ENCODE measurements at regions not wholly inside any gene's neighbourhood (a gene's known extent, or its start where the extent isn't known, plus 50 kb on each side); places are given as distances from the start of the nearest gene placed in this dataset.
A peak's percentile ranks its signal among the peaks of the same experiment; 100 is the strongest.

DNA sequence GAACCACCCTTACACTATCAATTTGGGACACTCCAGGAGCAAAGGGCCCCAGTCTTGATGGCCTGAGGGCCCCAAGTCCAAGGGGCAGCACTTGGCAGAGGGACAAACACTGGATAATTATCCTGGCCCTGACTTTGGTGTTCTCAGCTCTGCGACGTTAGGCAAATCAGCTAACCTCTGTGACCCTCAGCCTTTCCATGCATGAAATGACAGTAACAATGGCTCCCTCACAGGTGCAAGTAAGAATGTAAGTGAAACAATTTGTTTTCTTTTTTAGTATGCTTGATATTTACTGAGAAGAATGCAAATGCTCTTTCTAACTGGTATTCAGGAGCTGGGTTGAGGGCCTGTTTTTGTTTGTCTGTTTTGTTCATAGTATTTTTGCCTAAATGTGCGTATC, 61.6 kb upstream of the PRDX6 start:
- no peak overlapping the region for H3K27ac ChIP-seq (ENCODE audit: low read depth, low read length)
- H3K9me3 ChIP-seq (ENCODE audit: control insufficient read depth, insufficient read depth, low read length), result no peaks in the 10 kb centered on the region
- no peaks in the 10 kb centered on the region for H3K36me3 ChIP-seq (ENCODE audit: control insufficient read depth, insufficient read depth, low read length)
- H3K4me3 ChIP-seq (ENCODE audit: low read depth, low read length), result no peak overlapping the region
- WGBS (ENCODE audit: insufficient coverage), result 84% methylated on average over 3 of the region's 3 CpGs
- no peaks in the 10 kb centered on the region for H3K27me3 ChIP-seq (ENCODE audit: control insufficient read depth, insufficient read depth, low read length)
- no peaks in the 10 kb centered on the region for H3K4me1 ChIP-seq (ENCODE audit: control insufficient read depth, insufficient read depth, low read length)
- DNase-seq (ENCODE audit: low read depth in 4 of 6, low spot score in 6 of 6), result no peak

DNA sequence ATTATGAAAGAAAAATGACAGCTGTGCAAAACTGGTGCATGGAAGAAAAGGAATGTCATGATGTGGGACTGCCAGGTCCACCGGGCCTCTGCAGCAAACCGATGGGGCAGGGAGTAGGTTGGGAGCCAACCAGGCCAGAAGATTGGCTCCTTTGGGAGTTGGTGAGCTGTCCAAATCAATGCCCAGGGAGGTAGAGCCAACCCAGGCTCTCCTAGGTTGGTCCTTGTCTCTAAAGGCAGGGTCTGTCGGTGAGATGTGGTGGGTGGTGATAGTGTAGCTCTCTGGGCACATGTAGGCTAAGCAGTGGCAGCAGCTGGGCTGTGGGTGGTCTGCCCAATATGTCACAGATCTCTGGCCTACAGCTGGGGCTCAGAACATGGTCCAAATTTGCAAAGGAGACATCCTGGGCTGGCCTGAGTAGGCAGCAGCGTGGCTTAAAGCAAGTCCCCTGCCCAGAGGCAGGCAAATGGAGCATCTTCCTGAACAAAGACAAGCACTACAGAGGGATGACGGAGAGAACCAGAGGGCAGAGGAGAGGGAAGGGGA, 61.2 kb upstream of the PRDX6 start:
- DNase-seq (ENCODE audit: low read depth in 4 of 6, low spot score in 6 of 6), result no peak

DNA sequence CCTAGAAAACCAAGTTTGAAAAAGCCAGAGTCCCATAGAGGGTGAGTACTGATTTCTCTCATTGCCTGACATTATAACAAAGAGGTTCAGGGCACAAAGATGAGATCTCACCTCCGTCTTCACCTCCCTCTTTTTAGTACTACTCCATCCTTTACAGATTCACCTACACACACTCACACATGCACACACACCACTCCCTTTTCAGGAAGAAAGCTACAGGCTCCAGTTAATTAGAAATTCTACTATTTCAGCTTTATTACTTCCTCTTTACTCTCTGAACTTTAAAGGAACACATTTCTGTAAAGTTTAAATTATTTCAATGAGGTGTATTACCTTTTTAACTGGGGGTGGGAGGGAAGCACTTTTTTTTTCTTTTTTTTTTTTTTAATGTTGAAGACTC, 59.6 kb upstream of the PRDX6 start:
- WGBS (ENCODE audit: insufficient coverage), result 90% methylated on average over 1 of the region's 1 CpG
- H3K9me3 ChIP-seq (ENCODE audit: control insufficient read depth, insufficient read depth, low read length), result no peaks in the 10 kb centered on the region

More for the DNA sequence above, 61.2 kb upstream of the PRDX6 start:
- Histone ChIP-seq H3K27me3 (ENCODE audit: control insufficient read depth, insufficient read depth, low read length) (no peaks in the 10 kb centered on the region), H3K36me3 (ENCODE audit: control insufficient read depth, insufficient read depth, low read length) (no peaks in the 10 kb centered on the region), H3K27ac (ENCODE audit: low read depth, low read length) (no peak overlapping the region), H3K4me1 (ENCODE audit: control insufficient read depth, insufficient read depth, low read length) (no peaks in the 10 kb centered on the region), H3K9me3 (ENCODE audit: control insufficient read depth, insufficient read depth, low read length) (no peaks in the 10 kb centered on the region), H3K4me3 (ENCODE audit: low read depth, low read length) (no peak overlapping the region)
- WGBS (ENCODE audit: insufficient coverage), result 82% methylated on average over 4 of the region's 5 CpGs

DNA sequence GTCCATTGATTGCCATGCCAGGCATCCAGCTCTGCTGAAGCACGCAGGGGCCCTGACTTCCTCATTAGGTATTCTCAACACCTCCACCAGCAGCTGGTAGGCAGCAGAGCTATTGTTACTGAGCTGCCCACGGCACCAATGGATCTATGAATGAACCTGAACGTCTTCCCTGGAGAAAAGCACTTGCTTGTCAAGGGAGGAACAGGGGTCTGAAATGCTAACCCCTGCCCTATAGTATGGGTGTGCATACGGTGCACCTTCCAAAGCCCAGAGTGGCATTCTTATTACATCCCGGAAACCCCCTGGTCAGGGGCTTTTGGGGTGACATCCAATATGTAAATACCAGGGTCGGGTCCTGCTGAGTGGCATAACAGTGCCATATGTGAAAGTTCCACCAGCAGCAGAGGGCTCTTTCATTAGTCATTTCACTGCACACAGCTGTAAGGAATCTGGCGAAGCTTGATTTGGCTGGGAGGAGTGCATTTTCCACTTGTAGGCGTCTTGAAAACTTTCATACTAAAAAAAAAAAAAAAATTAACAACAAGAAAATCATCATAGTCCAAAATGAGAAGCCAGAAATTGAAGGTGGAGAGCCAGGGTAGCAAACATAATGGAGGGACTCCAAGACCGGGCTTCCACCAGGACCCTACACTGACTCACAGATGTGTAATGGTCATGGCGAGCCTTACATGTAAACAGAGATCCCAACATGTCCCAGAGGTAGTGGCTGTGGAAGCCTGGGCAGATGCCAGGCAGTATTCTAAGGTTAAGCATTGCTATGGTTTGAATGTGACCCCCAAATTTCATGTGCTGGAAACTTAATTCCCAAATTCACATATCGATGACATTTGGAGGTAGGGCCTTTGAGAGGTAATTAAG, 58.8 kb upstream of the PRDX6 start:
- no peaks in the 10 kb centered on the region for H3K4me1 ChIP-seq (ENCODE audit: control insufficient read depth, insufficient read depth, low read length)
- H3K36me3 ChIP-seq (ENCODE audit: control insufficient read depth, insufficient read depth, low read length), result no peaks in the 10 kb centered on the region
- no peak overlapping the region for H3K4me3 ChIP-seq (ENCODE audit: low read depth, low read length)
- H3K9me3 ChIP-seq (ENCODE audit: control insufficient read depth, insufficient read depth, low read length), result no peaks in the 10 kb centered on the region
- H3K27me3 ChIP-seq (ENCODE audit: control insufficient read depth, insufficient read depth, low read length), result no peaks in the 10 kb centered on the region
- 54% methylated on average over 7 of the region's 11 CpGs for WGBS (ENCODE audit: insufficient coverage)
- peak in 1 of 6 donors; percentile 46 for DNase-seq (ENCODE audit: low read depth in 4 of 6, low spot score in 6 of 6)
- no peak overlapping the region for H3K27ac ChIP-seq (ENCODE audit: low read depth, low read length)

More for the DNA sequence above, 59.6 kb upstream of the PRDX6 start:
- Histone ChIP-seq H3K4me1 (ENCODE audit: control insufficient read depth, insufficient read depth, low read length) (no peaks in the 10 kb centered on the region), H3K27me3 (ENCODE audit: control insufficient read depth, insufficient read depth, low read length) (no peaks in the 10 kb centered on the region), H3K4me3 (ENCODE audit: low read depth, low read length) (no peak overlapping the region), H3K36me3 (ENCODE audit: control insufficient read depth, insufficient read depth, low read length) (no peaks in the 10 kb centered on the region), H3K27ac (ENCODE audit: low read depth, low read length) (no peak overlapping the region)
- no peak for DNase-seq (ENCODE audit: low read depth in 4 of 6, low spot score in 6 of 6)

DNA sequence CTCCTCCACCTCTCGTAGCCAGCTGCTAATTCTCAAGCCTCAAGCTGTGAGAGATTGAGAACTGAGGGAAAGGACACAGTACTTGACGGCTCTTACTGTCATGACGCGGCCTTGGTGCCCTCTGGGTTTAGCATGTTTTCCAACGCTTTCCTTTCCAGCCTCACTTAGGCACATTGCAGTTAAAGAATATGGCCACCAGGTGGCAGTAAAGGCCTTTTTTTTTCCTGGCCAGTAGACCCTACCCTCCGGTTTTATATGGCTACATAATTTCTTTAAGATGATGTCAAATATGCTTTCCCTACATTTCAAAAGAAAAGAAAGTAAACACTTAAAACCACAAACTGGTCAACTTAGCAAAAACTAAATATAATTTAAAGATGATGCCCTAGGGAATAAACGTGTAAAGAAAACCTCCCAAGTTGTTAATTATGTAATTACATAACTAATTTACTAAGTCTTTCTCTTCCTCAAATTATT, 56.8 kb upstream of the PRDX6 start:
- no peaks in the 10 kb centered on the region for H3K36me3 ChIP-seq (ENCODE audit: control insufficient read depth, insufficient read depth, low read length)
- DNase-seq (ENCODE audit: low read depth in 4 of 6, low spot score in 6 of 6), result peak in 4 of 6 donors; percentile 38 to 84 (median 68)
- H3K4me3 ChIP-seq (ENCODE audit: low read depth, low read length), result no peak overlapping the region
- H3K4me1 ChIP-seq (ENCODE audit: control insufficient read depth, insufficient read depth, low read length), result no peaks in the 10 kb centered on the region
- H3K27ac ChIP-seq (ENCODE audit: low read depth, low read length), result no peak overlapping the region
- H3K9me3 ChIP-seq (ENCODE audit: control insufficient read depth, insufficient read depth, low read length), result no peaks in the 10 kb centered on the region
- H3K27me3 ChIP-seq (ENCODE audit: control insufficient read depth, insufficient read depth, low read length), result no peaks in the 10 kb centered on the region
- no CpG with 5 or more reads among the region's 7 CpGs for WGBS (ENCODE audit: insufficient coverage)

DNA sequence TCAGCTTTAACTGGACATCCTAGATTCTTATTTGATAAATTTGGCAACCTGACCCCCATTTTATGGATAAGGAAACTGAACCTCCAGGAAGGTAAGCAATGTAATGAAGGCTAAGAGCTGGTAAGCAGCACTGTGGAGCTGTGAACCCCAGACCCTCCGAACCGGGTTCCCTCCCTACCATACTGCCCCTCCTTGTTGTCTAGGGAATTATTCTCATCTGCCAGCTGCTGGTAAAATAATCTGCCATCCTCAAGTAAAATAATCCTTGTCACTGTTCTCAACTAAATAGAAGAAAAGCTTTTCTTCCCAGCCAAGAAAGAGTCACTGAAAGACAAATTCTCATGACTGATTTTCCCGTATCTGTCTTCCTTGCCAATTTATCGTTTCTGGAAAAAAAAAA, 55.8 kb upstream of the PRDX6 start:
- Histone ChIP-seq H3K36me3 (ENCODE audit: control insufficient read depth, insufficient read depth, low read length) (no peaks in the 10 kb centered on the region), H3K4me3 (ENCODE audit: low read depth, low read length) (no peak overlapping the region), H3K27ac (ENCODE audit: low read depth, low read length) (no peak overlapping the region), H3K4me1 (ENCODE audit: control insufficient read depth, insufficient read depth, low read length) (no peaks in the 10 kb centered on the region), H3K27me3 (ENCODE audit: control insufficient read depth, insufficient read depth, low read length) (no peaks in the 10 kb centered on the region), H3K9me3 (ENCODE audit: control insufficient read depth, insufficient read depth, low read length) (no peaks in the 10 kb centered on the region)
- WGBS (ENCODE audit: insufficient coverage), result 73% methylated on average over 2 of the region's 4 CpGs
- DNase-seq (ENCODE audit: low read depth in 4 of 6, low spot score in 6 of 6), result no peak

DNA sequence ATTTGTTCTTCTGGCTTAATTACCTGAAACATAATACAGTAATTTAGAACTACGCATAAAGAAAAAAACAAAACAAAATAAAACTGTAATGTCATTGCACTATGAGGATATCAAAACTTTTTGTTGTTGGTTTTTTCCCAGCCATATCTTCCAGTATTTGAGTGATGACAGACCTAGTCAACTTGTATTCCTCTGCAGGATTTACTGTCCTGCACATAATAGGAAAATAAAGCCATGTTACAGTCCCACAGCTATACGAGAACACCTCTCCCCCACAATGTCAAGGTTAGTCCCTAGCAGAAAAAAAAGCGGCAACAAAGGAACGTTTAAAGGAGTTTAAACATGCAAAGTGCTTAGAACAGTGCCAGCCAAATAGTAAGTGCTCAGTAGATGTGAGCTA, 55.3 kb upstream of the PRDX6 start:
- Histone ChIP-seq H3K36me3 (ENCODE audit: control insufficient read depth, insufficient read depth, low read length) (no peaks in the 10 kb centered on the region), H3K4me3 (ENCODE audit: low read depth, low read length) (no peak overlapping the region), H3K27me3 (ENCODE audit: control insufficient read depth, insufficient read depth, low read length) (no peaks in the 10 kb centered on the region), H3K4me1 (ENCODE audit: control insufficient read depth, insufficient read depth, low read length) (no peaks in the 10 kb centered on the region), H3K9me3 (ENCODE audit: control insufficient read depth, insufficient read depth, low read length) (no peaks in the 10 kb centered on the region), H3K27ac (ENCODE audit: low read depth, low read length) (no peak overlapping the region)
- no CpG with 5 or more reads among the region's 4 CpGs for WGBS (ENCODE audit: insufficient coverage)
- no peak for DNase-seq (ENCODE audit: low read depth in 4 of 6, low spot score in 6 of 6)

DNA sequence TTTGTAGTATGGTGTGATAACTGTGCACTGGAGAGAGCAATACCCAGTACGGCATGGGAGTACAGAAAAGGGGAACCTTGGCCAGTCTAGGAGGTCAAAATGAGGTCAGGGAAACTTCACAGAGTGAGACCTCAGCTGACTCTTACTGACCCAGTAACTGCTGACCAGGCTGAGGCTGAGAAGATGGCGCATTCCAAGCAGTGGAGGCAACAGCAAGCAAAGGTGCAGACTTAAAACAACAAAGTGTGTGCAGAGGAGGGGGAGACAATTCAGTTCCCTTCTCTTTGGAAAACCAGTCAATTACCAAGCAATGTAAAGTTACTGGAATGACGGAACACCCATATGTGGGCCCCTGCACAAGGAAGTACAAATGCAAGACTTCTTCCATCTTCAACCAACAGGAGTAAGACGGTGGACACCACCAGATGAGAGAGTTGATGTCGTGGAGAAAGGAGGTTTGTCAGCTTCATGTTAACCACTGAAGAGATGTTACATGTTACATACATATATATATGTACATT, 54.6 kb upstream of the PRDX6 start:
- Histone ChIP-seq H3K27me3 (ENCODE audit: control insufficient read depth, insufficient read depth, low read length) (no peaks in the 10 kb centered on the region), H3K4me1 (ENCODE audit: control insufficient read depth, insufficient read depth, low read length) (no peaks in the 10 kb centered on the region), H3K9me3 (ENCODE audit: control insufficient read depth, insufficient read depth, low read length) (no peaks in the 10 kb centered on the region), H3K4me3 (ENCODE audit: low read depth, low read length) (no peak overlapping the region), H3K36me3 (ENCODE audit: control insufficient read depth, insufficient read depth, low read length) (no peaks in the 10 kb centered on the region), H3K27ac (ENCODE audit: low read depth, low read length) (no peak overlapping the region)
- no peak for DNase-seq (ENCODE audit: low read depth in 4 of 6, low spot score in 6 of 6)
- WGBS (ENCODE audit: insufficient coverage), result 72% methylated on average over 2 of the region's 5 CpGs

DNA sequence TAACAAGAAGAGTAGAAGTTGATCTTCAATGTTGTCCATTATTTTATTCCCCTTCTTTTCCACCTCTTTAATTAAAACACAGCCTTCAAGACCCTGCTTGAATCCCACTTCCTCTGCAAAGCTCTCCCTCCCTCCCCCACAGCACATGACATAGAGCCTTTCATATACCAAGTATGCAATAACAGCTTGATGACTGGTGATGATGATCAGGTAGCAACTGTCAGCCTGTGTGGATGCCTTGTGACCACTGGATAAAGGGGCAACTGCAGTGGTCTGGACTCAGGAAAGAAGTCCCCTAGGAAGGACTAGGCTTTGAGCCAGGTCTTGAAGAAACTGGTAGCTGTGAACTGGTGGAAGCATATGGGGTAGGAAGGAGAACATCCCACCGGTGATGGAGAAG, 53.8 kb upstream of the PRDX6 start:
- H3K27me3 ChIP-seq (ENCODE audit: control insufficient read depth, insufficient read depth, low read length), result no peaks in the 10 kb centered on the region
- no CpG with 5 or more reads among the region's 1 CpG for WGBS (ENCODE audit: insufficient coverage)
- no peak overlapping the region for H3K27ac ChIP-seq (ENCODE audit: low read depth, low read length)
- H3K4me3 ChIP-seq (ENCODE audit: low read depth, low read length), result no peak overlapping the region
- no peak for DNase-seq (ENCODE audit: low read depth in 4 of 6, low spot score in 6 of 6)
- no peaks in the 10 kb centered on the region for H3K9me3 ChIP-seq (ENCODE audit: control insufficient read depth, insufficient read depth, low read length)
- H3K36me3 ChIP-seq (ENCODE audit: control insufficient read depth, insufficient read depth, low read length), result no peaks in the 10 kb centered on the region
- no peaks in the 10 kb centered on the region for H3K4me1 ChIP-seq (ENCODE audit: control insufficient read depth, insufficient read depth, low read length)

DNA sequence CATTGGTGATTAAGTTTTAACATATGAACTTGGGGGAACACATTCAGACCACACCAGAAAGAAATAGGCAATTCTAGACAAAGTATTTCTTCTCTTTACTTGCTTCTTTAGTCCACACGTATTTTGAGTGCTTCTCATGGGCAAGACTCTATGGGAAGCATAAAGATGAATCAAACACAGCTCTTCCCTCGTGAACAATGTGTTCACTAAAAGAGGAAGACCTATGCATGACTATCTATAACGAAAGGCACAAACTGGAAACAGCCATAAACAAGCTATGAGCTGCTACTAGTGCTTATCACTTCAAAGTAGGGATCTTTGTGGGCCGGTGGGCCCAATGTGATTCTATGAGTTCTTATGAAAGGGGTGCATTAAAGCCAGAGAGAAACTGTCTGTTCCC, 53.0 kb upstream of the PRDX6 start:
- H3K9me3 ChIP-seq (ENCODE audit: control insufficient read depth, insufficient read depth, low read length), result no peaks in the 10 kb centered on the region
- no peaks in the 10 kb centered on the region for H3K27me3 ChIP-seq (ENCODE audit: control insufficient read depth, insufficient read depth, low read length)
- 87% methylated on average over 4 of the region's 4 CpGs for WGBS (ENCODE audit: insufficient coverage)
- H3K4me1 ChIP-seq (ENCODE audit: control insufficient read depth, insufficient read depth, low read length), result peaks cover 3% of the 10 kb centered on the region
- no peak for DNase-seq (ENCODE audit: low read depth in 4 of 6, low spot score in 6 of 6)
- H3K4me3 ChIP-seq (ENCODE audit: low read depth, low read length), result no peak overlapping the region
- no peaks in the 10 kb centered on the region for H3K36me3 ChIP-seq (ENCODE audit: control insufficient read depth, insufficient read depth, low read length)
- H3K27ac ChIP-seq (ENCODE audit: low read depth, low read length), result no peak overlapping the region
